SK-N-SH treated with all-trans-retinoic acid at 6 μM for 48 hours (cell line): ENCODE measurements at regions not wholly inside any gene's neighbourhood (a gene's known extent, or its start where the extent isn't known, plus 50 kb on each side); places are given as distances from the start of the nearest gene placed in this dataset.
A peak's percentile ranks its signal among the peaks of the same experiment; 100 is the strongest.

Experiments used
- ATAC-seq: fragments of 200-7000 bp; cut with Tn5 transposase; 3 replicates; pipeline ENCODE4 v1.9.1; 2020; ENCODE audit warnings: mild to moderate bottlenecking, moderate library complexity
- ARNTL ChIP-seq: fragments of 450-650 bp; formaldehyde crosslinking; IDR thresholded peaks from 2 replicates; pipeline ENCODE4 v1.5.0; 2020; ENCODE audit warnings: low read depth, mild to moderate bottlenecking, moderate library complexity, borderline replicate concordance
- BACH2 ChIP-seq: fragments of 250-450 bp; sonication (Bioruptor Pico); IDR thresholded peaks from 2 replicates; pipeline ENCODE4 v1.9.0; 2021; ENCODE audit warnings: mild to moderate bottlenecking, borderline replicate concordance
- CSDC2 ChIP-seq: fragments of 250-450 bp; sonication (Bioruptor Pico); IDR thresholded peaks from 2 replicates; pipeline ENCODE4 v1.5.0; 2020; ENCODE audit warnings: mild to moderate bottlenecking, moderate library complexity
- ESRRG ChIP-seq: fragments of 250-450 bp; sonication (Bioruptor Pico); IDR thresholded peaks from 2 replicates; pipeline ENCODE4 v1.6.1; 2021; ENCODE audit warnings: mild to moderate bottlenecking
- ISL1 ChIP-seq: fragments of 250-450 bp; sonication (Bioruptor Pico); IDR thresholded peaks from 2 replicates; pipeline ENCODE4 v2.1.2; 2022; ENCODE audit warnings: mild to moderate bottlenecking, moderate library complexity
- PPARA ChIP-seq: fragments of 250-450 bp; sonication (Bioruptor Pico); IDR thresholded peaks from 2 replicates; pipeline ENCODE4 v1.5.0; 2020; ENCODE audit warnings: mild to moderate bottlenecking, borderline replicate concordance
- TCF4 ChIP-seq: fragments of 250-450 bp; sonication (Bioruptor Pico); IDR thresholded peaks from 2 replicates; pipeline ENCODE4 v1.8.0; 2021; ENCODE audit warnings: mild to moderate bottlenecking, moderate library complexity, borderline replicate concordance
- ZC3H10 ChIP-seq: fragments of 250-450 bp; sonication (Bioruptor Pico); IDR thresholded peaks from 2 replicates; pipeline ENCODE4 v1.5.1; 2021; ENCODE audit warnings: mild to moderate bottlenecking, moderate library complexity
- ZFP3 ChIP-seq: fragments of 250-450 bp; sonication (Bioruptor Pico); IDR thresholded peaks from 2 replicates; pipeline ENCODE4 v1.5.0; 2020; ENCODE audit warnings: mild to moderate bottlenecking, moderate library complexity
- ZFP30 ChIP-seq: fragments of 450-650 bp; formaldehyde crosslinking; IDR thresholded peaks from 2 replicates; pipeline ENCODE4 v1.5.0; 2022; ENCODE audit warnings: mild to moderate bottlenecking, moderate library complexity
- ZNF565 ChIP-seq: fragments of 450-650 bp; formaldehyde crosslinking; conservative IDR thresholded peaks from 2 replicates; pipeline ENCODE4 v1.5.0; 2020; ENCODE audit warnings: low read depth, mild to moderate bottlenecking, moderate library complexity
- ZNF70 ChIP-seq: fragments of 450-650 bp; formaldehyde crosslinking; IDR thresholded peaks from 2 replicates; pipeline ENCODE4 v1.5.0; 2020; ENCODE audit warnings: mild to moderate bottlenecking, moderate library complexity
- ZNF8 ChIP-seq: fragments of 450-650 bp; formaldehyde crosslinking; IDR thresholded peaks from 2 replicates; pipeline ENCODE4 v1.5.0; 2020; ENCODE audit warnings: mild to moderate bottlenecking, moderate library complexity
- TF ChIP-seq, protein P1 (sequence below): fragments of 250-450 bp; sonication (Bioruptor Pico); IDR thresholded peaks from 2 replicates; pipeline ENCODE4 v1.5.0; 2020; ENCODE audit warnings: mild to moderate bottlenecking, moderate library complexity
- TF ChIP-seq, protein P2 (sequence below): fragments of 250-450 bp; sonication (Bioruptor Pico); IDR thresholded peaks from 2 replicates; pipeline ENCODE4 v1.5.1; 2021; ENCODE audit warnings: mild to moderate bottlenecking, moderate library complexity
- TF ChIP-seq, protein P3 (sequence below): fragments of 250-450 bp; sonication (Bioruptor Pico); IDR thresholded peaks from 2 replicates; pipeline ENCODE4 v1.8.0; 2021; ENCODE audit warnings: low read depth, mild to moderate bottlenecking, moderate library complexity, borderline replicate concordance
- TF ChIP-seq, protein P4 (sequence below): fragments of 250-450 bp; sonication (Bioruptor Pico); IDR thresholded peaks from 2 replicates; pipeline ENCODE4 v1.5.1; 2020; ENCODE audit warnings: low read depth, mild to moderate bottlenecking, moderate library complexity
- TF ChIP-seq, protein P5 (sequence below): fragments of 250-450 bp; sonication (Bioruptor Pico); IDR thresholded peaks from 2 replicates; pipeline ENCODE4 v1.8.0; 2020; ENCODE audit warnings: mild to moderate bottlenecking, moderate library complexity, borderline replicate concordance

DNA sequence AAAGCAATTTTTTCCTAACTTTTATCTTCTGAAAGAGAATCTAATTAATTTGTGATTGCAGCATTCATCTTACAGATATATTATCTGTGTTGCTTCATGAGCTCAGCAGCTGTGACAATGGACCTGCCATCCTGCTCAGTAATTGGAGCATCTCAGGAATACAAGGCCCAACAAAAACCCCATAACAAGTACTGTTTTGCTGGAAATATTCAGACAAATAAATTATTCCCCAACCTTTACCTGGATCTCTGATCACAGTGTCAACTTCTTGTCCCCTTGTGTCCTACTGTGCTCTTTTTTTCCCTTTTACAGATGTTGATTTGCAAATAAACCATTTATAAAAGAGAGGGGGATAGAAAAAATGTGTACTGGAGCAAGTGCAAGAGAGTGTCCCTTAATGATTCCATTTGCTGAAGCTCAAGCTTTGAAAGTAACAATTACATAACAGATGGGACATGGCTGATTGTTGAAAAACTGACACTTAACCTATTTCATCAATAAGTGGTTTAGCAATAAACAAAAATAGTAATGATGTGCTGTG is 1063.4 kb upstream of the GHITM start:
- no peak; the same call in 2 of the 3 replicates for ATAC-seq
- TF ChIP-seq ESRRG (CRISPR knock-in tag) (no peak), TCF4 (peak; percentile 82; the same call in 1 of the 2 replicates), ZNF8 (CRISPR knock-in tag) (no peak), PPARA (CRISPR knock-in tag) (no peak), ZFP3 (CRISPR knock-in tag) (no peak)
- TF ChIP-seq, protein P1, sequence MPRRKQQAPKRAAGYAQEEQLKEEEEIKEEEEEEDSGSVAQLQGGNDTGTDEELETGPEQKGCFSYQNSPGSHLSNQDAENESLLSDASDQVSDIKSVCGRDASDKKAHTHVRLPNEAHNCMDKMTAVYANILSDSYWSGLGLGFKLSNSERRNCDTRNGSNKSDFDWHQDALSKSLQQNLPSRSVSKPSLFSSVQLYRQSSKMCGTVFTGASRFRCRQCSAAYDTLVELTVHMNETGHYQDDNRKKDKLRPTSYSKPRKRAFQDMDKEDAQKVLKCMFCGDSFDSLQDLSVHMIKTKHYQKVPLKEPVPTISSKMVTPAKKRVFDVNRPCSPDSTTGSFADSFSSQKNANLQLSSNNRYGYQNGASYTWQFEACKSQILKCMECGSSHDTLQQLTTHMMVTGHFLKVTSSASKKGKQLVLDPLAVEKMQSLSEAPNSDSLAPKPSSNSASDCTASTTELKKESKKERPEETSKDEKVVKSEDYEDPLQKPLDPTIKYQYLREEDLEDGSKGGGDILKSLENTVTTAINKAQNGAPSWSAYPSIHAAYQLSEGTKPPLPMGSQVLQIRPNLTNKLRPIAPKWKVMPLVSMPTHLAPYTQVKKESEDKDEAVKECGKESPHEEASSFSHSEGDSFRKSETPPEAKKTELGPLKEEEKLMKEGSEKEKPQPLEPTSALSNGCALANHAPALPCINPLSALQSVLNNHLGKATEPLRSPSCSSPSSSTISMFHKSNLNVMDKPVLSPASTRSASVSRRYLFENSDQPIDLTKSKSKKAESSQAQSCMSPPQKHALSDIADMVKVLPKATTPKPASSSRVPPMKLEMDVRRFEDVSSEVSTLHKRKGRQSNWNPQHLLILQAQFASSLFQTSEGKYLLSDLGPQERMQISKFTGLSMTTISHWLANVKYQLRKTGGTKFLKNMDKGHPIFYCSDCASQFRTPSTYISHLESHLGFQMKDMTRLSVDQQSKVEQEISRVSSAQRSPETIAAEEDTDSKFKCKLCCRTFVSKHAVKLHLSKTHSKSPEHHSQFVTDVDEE: 0 out of 2 replicates have a peak, but pooled peaks have one; percentile 11

DNA sequence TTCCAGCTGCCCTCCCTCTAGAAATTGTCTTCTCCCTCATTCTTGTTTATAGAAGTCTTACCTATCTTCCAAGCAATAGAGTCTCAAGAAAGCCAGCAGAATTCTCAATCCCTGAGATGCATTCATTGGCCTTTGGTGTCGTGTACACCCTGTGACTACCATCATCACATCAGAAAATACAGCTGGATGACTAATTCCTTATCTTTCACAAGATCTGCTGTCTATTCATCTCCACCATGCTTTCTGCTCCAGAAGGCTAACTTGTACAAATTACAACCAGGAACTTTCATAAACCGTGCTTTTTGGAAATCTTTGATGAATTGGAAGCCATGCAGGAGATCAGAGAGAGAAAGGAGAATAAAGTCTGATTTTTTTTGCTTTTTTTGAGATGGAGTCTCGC is 1062.9 kb upstream of the GHITM start:
- no peak for ATAC-seq

More for the DNA sequence above, 1062.9 kb upstream of the GHITM start:
- TF ChIP-seq ZNF565 (CRISPR knock-in tag) (no peak), BACH2 (no peak), ZNF8 (CRISPR knock-in tag) (no peak), ZNF70 (no peak), CSDC2 (CRISPR knock-in tag) (no peak), ARNTL (CRISPR knock-in tag) (no peak), PPARA (CRISPR knock-in tag) (no peak), ZC3H10 (CRISPR knock-in tag) (no peak), ZFP30 (CRISPR knock-in tag) (no peak), ISL1 (CRISPR knock-in tag) (no peak), ZFP3 (CRISPR knock-in tag) (no peak)
- TF ChIP-seq, protein P2, sequence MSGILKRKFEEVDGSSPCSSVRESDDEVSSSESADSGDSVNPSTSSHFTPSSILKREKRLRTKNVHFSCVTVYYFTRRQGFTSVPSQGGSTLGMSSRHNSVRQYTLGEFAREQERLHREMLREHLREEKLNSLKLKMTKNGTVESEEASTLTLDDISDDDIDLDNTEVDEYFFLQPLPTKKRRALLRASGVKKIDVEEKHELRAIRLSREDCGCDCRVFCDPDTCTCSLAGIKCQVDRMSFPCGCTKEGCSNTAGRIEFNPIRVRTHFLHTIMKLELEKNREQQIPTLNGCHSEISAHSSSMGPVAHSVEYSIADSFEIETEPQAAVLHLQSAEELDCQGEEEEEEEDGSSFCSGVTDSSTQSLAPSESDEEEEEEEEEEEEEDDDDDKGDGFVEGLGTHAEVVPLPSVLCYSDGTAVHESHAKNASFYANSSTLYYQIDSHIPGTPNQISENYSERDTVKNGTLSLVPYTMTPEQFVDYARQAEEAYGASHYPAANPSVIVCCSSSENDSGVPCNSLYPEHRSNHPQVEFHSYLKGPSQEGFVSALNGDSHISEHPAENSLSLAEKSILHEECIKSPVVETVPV: no peak
- TF ChIP-seq, protein P1: no peak
- TF ChIP-seq, protein P3, sequence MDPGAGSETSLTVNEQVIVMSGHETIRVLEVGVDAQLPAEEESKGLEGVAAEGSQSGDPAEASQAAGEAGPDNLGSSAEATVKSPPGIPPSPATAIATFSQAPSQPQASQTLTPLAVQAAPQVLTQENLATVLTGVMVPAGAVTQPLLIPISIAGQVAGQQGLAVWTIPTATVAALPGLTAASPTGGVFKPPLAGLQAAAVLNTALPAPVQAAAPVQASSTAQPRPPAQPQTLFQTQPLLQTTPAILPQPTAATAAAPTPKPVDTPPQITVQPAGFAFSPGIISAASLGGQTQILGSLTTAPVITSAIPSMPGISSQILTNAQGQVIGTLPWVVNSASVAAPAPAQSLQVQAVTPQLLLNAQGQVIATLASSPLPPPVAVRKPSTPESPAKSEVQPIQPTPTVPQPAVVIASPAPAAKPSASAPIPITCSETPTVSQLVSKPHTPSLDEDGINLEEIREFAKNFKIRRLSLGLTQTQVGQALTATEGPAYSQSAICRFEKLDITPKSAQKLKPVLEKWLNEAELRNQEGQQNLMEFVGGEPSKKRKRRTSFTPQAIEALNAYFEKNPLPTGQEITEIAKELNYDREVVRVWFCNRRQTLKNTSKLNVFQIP (CRISPR knock-in tag): no peak
- TF ChIP-seq, protein P4, sequence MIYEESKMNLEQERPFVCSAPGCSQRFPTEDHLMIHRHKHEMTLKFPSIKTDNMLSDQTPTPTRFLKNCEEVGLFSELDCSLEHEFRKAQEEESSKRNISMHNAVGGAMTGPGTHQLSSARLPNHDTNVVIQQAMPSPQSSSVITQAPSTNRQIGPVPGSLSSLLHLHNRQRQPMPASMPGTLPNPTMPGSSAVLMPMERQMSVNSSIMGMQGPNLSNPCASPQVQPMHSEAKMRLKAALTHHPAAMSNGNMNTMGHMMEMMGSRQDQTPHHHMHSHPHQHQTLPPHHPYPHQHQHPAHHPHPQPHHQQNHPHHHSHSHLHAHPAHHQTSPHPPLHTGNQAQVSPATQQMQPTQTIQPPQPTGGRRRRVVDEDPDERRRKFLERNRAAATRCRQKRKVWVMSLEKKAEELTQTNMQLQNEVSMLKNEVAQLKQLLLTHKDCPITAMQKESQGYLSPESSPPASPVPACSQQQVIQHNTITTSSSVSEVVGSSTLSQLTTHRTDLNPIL (CRISPR knock-in tag): no peak
- TF ChIP-seq, protein P5, sequence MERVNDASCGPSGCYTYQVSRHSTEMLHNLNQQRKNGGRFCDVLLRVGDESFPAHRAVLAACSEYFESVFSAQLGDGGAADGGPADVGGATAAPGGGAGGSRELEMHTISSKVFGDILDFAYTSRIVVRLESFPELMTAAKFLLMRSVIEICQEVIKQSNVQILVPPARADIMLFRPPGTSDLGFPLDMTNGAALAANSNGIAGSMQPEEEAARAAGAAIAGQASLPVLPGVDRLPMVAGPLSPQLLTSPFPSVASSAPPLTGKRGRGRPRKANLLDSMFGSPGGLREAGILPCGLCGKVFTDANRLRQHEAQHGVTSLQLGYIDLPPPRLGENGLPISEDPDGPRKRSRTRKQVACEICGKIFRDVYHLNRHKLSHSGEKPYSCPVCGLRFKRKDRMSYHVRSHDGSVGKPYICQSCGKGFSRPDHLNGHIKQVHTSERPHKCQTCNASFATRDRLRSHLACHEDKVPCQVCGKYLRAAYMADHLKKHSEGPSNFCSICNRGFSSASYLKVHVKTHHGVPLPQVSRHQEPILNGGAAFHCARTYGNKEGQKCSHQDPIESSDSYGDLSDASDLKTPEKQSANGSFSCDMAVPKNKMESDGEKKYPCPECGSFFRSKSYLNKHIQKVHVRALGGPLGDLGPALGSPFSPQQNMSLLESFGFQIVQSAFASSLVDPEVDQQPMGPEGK: no peak
